HG03565 (cell line): ENCODE measurements at regions not wholly inside any gene's neighbourhood (a gene's known extent, or its start where the extent isn't known, plus 50 kb on each side); places are given as distances from the start of the nearest gene placed in this dataset.

Experiments
- ATAC-seq: cut with Tn5 transposase; IDR thresholded peaks from one replicate; pipeline ENCODE4 v1.9.1; 2021; ENCODE audit warnings: mild to moderate bottlenecking, moderate library complexity; ENCODE audit not compliant: unreplicated experiment

GRCh38 chr9:626596-626995 lies 214.9 kb upstream of the DMRT1 start:
- ATAC-seq = peak; percentile 77

- no peak for ATAC-seq
Observed at GRCh38 chr9:627336-627970, 214.0 kb upstream of the DMRT1 start.

GRCh38 chr9:629146-629545 lies 212.4 kb upstream of the DMRT1 start:
- ATAC-seq = no peak

- no peak for ATAC-seq
Observed at GRCh38 chr9:630817-631216, 210.7 kb upstream of the DMRT1 start.

- no peak for ATAC-seq
Observed at GRCh38 chr9:631596-631995, 209.9 kb upstream of the DMRT1 start.

- ATAC-seq = no peak
Observed at GRCh38 chr9:633461-633860, 208.0 kb upstream of the DMRT1 start.

GRCh38 chr9:636931-637591 lies 204.4 kb upstream of the DMRT1 start:
- ATAC-seq = no peak

GRCh38 chr9:638152-638551 lies 203.3 kb upstream of the DMRT1 start:
- ATAC-seq = no peak

GRCh38 chr9:642014-642413 lies 199.5 kb upstream of the DMRT1 start:
- ATAC-seq = no peak

GRCh38 chr9:643966-644365 lies 197.5 kb upstream of the DMRT1 start:
- ATAC-seq = no peak

GRCh38 chr9:647522-647921 lies 194.0 kb upstream of the DMRT1 start:
- no peak for ATAC-seq

GRCh38 chr9:649128-650074 lies 192.1 kb upstream of the DMRT1 start:
- ATAC-seq = no peak

- ATAC-seq = no peak
Observed at GRCh38 chr9:650362-650761, 191.1 kb upstream of the DMRT1 start.

GRCh38 chr9:651371-651770 lies 190.1 kb upstream of the DMRT1 start:
- no peak for ATAC-seq

- ATAC-seq = no peak
Observed at GRCh38 chr9:652914-653313, 188.6 kb upstream of the DMRT1 start.

GRCh38 chr9:653421-653820 lies 188.1 kb upstream of the DMRT1 start:
- no peak for ATAC-seq

- no peak for ATAC-seq
Observed at GRCh38 chr9:653856-654387, 187.6 kb upstream of the DMRT1 start.

- no peak for ATAC-seq
Observed at GRCh38 chr9:655875-656274, 185.6 kb upstream of the DMRT1 start.

GRCh38 chr9:656926-657568 lies 184.4 kb upstream of the DMRT1 start:
- ATAC-seq = no peak

GRCh38 chr9:659286-659685 lies 182.2 kb upstream of the DMRT1 start:
- ATAC-seq = no peak

- ATAC-seq = no peak
Observed at GRCh38 chr9:660227-660626, 181.3 kb upstream of the DMRT1 start.
